ENCODE measurements at regions not wholly inside any gene's neighbourhood (a gene's known extent, or its start where the extent isn't known, plus 50 kb on each side); places are given as distances from the start of the nearest gene placed in this dataset.

GRCh38 chr16:48811478-48811877, 201.5 kb upstream of the N4BP1 start:
- ChIA-PET RAD21 (ENCODE audit: low non-redundant PET in 1 of 2, low total read pairs in 2 of 2, uncharacterized antibody in 2 of 2, unreplicated experiment in 2 of 2) (no interaction called here), POLR2A (no interaction called here), CTCF (no interaction called here)
- ATAC-seq (no peak), DNase-seq (ENCODE audit: low read depth, low spot score) (no peak)
- H2AFZ ChIP-seq (ENCODE audit: low read depth, low read length, poor library complexity, severe bottlenecking): no peak overlapping the region
- H3K27ac ChIP-seq (ENCODE audit: low read depth, low read length): no peak overlapping the region
- no TSS peak for BruUV-seq (replicated peaks)
- H3K4me3 ChIP-seq (replicated peaks in 1 of 2; ENCODE audit: low read depth in 1 of 2, low read length in 2 of 2): no peak overlapping the region
- intact Hi-C loops (cut with micrococcal nuclease): no loop called here
- no peaks in the 10 kb centered on the region for H4K20me1 ChIP-seq (ENCODE audit: insufficient read depth)
- no peak overlapping the region for H3K4me2 ChIP-seq (ENCODE audit: low read length)
- H3K79me2 ChIP-seq (ENCODE audit: insufficient read depth, low read length): no peaks in the 10 kb centered on the region
- H3K9ac ChIP-seq (ENCODE audit: low read length): no peak overlapping the region
- no peaks in the 10 kb centered on the region for H3K9me2 ChIP-seq (ENCODE audit: insufficient read depth)
- no peaks in the 10 kb centered on the region for H3K9me3 ChIP-seq (ENCODE audit: control insufficient read depth in 1 of 2, insufficient read depth in 1 of 2, low read depth in 1 of 2, low read length in 2 of 2)
- TF ChIP-seq ELF1 (IDR thresholded peaks at IDR 0.05; ENCODE audit: borderline replicate concordance, low read depth) (no peak), CBX3 (IDR thresholded peaks at IDR 0.05; ENCODE audit: low read depth) (no peak), YY1 (IDR thresholded peaks at IDR 0.05; ENCODE audit: extremely low read depth, insufficient replicate concordance, low read depth, low read length) (no peak), ZNF274 (IDR thresholded peaks at IDR 0.05; ENCODE audit: low read depth, low read length) (no peak), POLR2A (IDR thresholded peaks at IDR 0.05; ENCODE audit: borderline replicate concordance, extremely low read depth, insufficient read depth, insufficient read length) (no peak)
- no peaks in the 10 kb centered on the region for H3K4me1 ChIP-seq (ENCODE audit: control insufficient read depth in 1 of 2, insufficient read depth in 2 of 2, low read length in 2 of 2)
- H3K27me3 ChIP-seq (ENCODE audit: insufficient read depth, low read length): peaks cover 15% of the 10 kb centered on the region; the same call in 1 of the 2 replicates
- H3K36me3 ChIP-seq (ENCODE audit: control insufficient read depth in 1 of 2, insufficient read depth in 2 of 2, low read length in 2 of 2): no peaks in the 10 kb centered on the region

GRCh38 chr16:48810803-48811453, 200.9 kb upstream of the N4BP1 start:
- Histone ChIP-seq H3K9me3 (ENCODE audit: control insufficient read depth in 1 of 2, insufficient read depth in 1 of 2, low read depth in 1 of 2, low read length in 2 of 2) (no peaks in the 10 kb centered on the region), H3K4me2 (ENCODE audit: low read length) (no peak overlapping the region), H3K4me3 (replicated peaks in 1 of 2; ENCODE audit: low read depth in 1 of 2, low read length in 2 of 2) (no peak overlapping the region), H4K20me1 (ENCODE audit: insufficient read depth) (no peaks in the 10 kb centered on the region), H3K9ac (ENCODE audit: low read length) (no peak overlapping the region), H3K4me1 (ENCODE audit: control insufficient read depth in 1 of 2, insufficient read depth in 2 of 2, low read length in 2 of 2) (no peaks in the 10 kb centered on the region), H3K79me2 (ENCODE audit: insufficient read depth, low read length) (no peaks in the 10 kb centered on the region), H3K27ac (ENCODE audit: low read depth, low read length) (no peak overlapping the region), H3K36me3 (ENCODE audit: control insufficient read depth in 1 of 2, insufficient read depth in 2 of 2, low read length in 2 of 2) (no peaks in the 10 kb centered on the region), H3K27me3 (ENCODE audit: insufficient read depth, low read length) (peaks cover 14% of the 10 kb centered on the region; the same call in 1 of the 2 replicates), H3K9me2 (ENCODE audit: insufficient read depth) (no peaks in the 10 kb centered on the region), H2AFZ (ENCODE audit: low read depth, low read length, poor library complexity, severe bottlenecking) (no peak overlapping the region)
- intact Hi-C loops (cut with micrococcal nuclease): no loop called here
- no peak for ATAC-seq
- DNase-seq (ENCODE audit: low read depth, low spot score): no peak
- ChIA-PET RAD21 (ENCODE audit: low non-redundant PET in 1 of 2, low total read pairs in 2 of 2, uncharacterized antibody in 2 of 2, unreplicated experiment in 2 of 2) (no interaction called here), CTCF (no interaction called here), POLR2A (no interaction called here)
- BruUV-seq (replicated peaks): no TSS peak
- no peak for TF ChIP-seq CTCF (IDR thresholded peaks at IDR 0.05 in 2 of 3, conservative IDR thresholded peaks at IDR 0.05 in 1 of 3; ENCODE audit: borderline replicate concordance in 1 of 3, insufficient read depth in 1 of 3, low read depth in 2 of 3, low read length in 2 of 3)
- TF ChIP-seq ATF3 (IDR thresholded peaks at IDR 0.05): no peak
- TF ChIP-seq ZNF274 (IDR thresholded peaks at IDR 0.05; ENCODE audit: low read depth, low read length): no peak
- TF ChIP-seq SP1 (IDR thresholded peaks at IDR 0.05; ENCODE audit: low read depth): no peak
- TF ChIP-seq EZH2 (IDR thresholded peaks at IDR 0.05): no peak
- no peak for TF ChIP-seq ELF1 (IDR thresholded peaks at IDR 0.05; ENCODE audit: borderline replicate concordance, low read depth)
- TF ChIP-seq FOSL1 (IDR thresholded peaks at IDR 0.05; ENCODE audit: low read depth): no peak
- TF ChIP-seq POLR2AphosphoS5 (IDR thresholded peaks at IDR 0.05; ENCODE audit: low read depth, low read length): no peak
- TF ChIP-seq SRF (IDR thresholded peaks at IDR 0.05; ENCODE audit: low read depth): no peak
- no peak for TF ChIP-seq MAX (IDR thresholded peaks at IDR 0.05)
- no peak for TF ChIP-seq ZFX (IDR thresholded peaks at IDR 0.05)
- TF ChIP-seq CBX3 (IDR thresholded peaks at IDR 0.05; ENCODE audit: low read depth): no peak
- TF ChIP-seq TCF7L2 (IDR thresholded peaks at IDR 0.05; ENCODE audit: borderline replicate concordance, extremely low read depth, insufficient read depth, insufficient read length): no peak
- TF ChIP-seq SIN3A (IDR thresholded peaks at IDR 0.05; ENCODE audit: low read depth): no peak
